Renal cortical epithelial cell (primary cell): ENCODE measurements at regions not wholly inside any gene's neighbourhood (a gene's known extent, or its start where the extent isn't known, plus 50 kb on each side); places are given as distances from the start of the nearest gene placed in this dataset.
"Not testable (repeated sequence)": the region's sequence is repeated elsewhere in the genome, so short reads cannot be mapped to it uniquely, and the experiment has no call there.

Experiments used
- DNase-seq: peaks from one replicate; pipeline ENCODE4 v3.0.0-alpha.2; 2011; ENCODE audit warnings: low read depth

DNA sequence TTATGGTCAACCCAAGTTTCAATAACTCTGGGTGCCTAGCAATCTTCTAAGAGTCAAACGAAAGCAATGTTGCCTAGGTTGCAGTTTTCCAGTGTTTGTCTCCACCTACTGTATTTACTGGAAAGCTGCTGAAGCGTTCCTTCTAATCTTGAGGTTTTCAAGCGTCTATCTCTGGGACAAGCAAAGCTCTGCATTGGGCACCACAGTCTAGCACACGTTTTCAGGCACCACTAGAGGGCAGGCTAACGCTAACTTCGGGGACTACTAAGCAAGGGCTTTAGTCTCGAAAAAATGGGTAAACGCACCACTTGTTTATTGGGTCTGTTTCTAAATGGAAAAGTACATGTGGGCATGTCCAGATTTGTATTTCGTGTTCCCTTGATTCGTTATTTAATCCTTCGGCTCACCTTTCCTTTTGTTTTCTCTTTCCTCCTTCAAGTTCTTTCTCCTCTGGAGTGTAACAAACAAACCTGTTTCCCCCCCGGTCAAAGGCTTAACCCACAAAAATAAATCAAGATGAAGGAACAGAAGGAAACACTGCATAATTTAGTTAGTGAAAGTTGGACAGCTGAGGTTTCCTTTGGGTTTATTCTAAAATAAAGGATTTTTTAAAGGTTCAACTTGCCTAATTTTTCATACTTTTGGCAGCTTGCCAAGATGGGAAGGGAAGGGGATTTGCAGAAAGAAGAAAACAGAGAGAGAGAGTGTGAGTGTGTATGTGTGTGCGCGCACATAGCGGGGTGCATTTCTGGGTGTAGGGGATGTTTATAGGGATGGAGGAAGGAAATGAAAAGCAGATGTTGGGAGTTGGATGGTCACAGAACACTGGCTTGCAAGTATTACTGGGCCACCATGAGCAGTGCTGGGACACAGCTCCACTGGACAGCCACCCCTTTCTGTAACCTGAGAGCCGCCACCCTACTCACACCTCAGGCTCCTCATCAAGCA, 348.3 kb downstream of the GOLGA6L6 start:
- not testable (repeated sequence) for DNase-seq

- not testable (repeated sequence) for DNase-seq
Observed at GRCh38 chr15:20191508-20192125, 350.0 kb downstream of the GOLGA6L6 start.

DNA sequence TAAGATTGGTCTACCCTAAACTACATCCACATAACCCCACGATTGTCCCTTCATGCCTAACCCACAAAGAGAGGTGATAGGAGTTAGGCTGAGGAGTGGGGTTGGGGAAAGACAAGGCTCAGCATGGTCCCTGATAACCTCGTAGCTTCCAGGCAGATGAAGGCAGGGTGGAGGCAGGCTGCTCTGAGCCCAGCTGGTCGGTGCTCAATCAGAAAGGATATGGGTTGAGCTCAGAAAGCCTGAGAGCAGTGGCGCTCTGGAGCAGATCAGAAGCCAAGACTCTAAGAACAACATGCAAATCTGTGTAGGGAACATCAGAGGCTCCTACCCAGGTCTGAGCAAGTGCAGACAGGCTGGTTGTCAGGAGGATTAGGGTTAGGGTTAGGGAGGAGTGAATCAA, 353.0 kb downstream of the GOLGA6L6 start:
- not testable (repeated sequence) for DNase-seq

DNA sequence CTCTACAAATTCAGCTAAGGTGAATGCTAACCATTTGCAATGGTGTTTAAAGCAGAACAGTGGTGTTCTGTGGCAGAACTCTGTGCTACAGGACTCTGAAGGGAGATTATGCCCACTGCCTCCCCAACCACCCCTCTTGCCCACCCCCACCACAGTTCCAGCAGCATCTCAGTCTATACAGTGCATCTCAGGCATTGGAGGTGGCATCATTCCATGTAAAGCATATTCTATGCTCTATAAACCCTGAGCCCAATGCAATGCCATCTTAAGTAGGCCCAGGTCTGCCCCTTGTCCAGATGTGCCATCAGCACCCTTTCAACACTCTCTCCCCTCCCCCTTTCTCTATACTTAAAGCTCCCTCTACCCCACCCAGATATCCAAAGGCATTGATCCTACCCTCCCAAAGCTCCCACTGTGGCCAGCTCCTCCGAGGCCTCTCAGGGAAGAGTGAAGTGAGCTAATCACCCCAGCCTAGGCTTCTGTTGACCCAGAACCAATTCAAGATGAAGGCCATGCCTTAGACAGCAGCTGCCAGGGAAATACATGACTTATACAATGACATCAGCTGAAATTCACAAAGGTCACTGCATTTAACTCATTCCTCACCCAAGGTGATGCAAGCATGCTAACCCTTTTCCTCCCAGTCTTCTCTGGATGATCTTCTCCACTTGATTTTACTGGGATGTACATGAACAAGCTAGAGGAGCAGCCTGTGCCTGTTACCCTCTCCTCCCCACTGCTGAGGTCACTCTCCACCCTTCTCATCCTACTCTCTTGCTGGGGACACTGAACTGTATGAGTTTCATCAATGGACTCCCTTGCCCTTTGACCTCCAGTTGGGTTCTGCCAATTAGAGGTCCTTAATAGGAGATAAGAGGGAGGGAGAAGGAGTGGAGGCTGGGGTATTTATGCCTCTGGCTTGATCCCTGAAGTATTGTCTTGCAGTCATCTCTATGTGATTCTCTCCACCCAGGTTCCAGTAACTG, 353.9 kb downstream of the GOLGA6L6 start:
- not testable (repeated sequence) for DNase-seq

DNA sequence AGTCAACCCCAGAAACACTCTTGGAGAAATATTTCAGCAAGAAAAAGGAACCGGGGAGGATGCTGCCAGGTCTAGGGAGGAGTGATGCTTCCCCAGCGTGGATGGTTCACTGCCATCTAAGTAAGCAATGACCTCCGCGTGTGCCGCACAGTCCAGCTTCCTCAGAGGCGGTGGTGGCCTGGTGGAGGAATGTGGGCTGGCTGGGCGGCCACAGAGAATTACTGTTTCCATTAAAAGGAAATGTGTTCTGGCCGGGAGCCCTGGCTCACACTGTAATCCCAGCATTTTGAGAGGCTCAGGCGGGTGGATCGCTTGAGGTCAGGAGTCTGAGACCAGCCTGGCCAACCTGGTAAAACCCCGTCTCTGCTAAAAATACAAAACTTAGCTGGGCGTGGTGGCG, 356.7 kb downstream of the GOLGA6L6 start:
- DNase-seq: not testable (repeated sequence)

GRCh38 chr15:20168221-20168620, 373.4 kb downstream of the GOLGA6L6 start:
- DNase-seq: not testable (repeated sequence)

GRCh38 chr15:20153528-20153927, 388.1 kb downstream of the GOLGA6L6 start:
- DNase-seq: not testable (repeated sequence)

- not testable (repeated sequence) for DNase-seq
Observed at GRCh38 chr15:20148679-20149078, 392.9 kb downstream of the GOLGA6L6 start.

GRCh38 chr15:20148008-20148407, 393.6 kb downstream of the GOLGA6L6 start:
- not testable (repeated sequence) for DNase-seq

DNA sequence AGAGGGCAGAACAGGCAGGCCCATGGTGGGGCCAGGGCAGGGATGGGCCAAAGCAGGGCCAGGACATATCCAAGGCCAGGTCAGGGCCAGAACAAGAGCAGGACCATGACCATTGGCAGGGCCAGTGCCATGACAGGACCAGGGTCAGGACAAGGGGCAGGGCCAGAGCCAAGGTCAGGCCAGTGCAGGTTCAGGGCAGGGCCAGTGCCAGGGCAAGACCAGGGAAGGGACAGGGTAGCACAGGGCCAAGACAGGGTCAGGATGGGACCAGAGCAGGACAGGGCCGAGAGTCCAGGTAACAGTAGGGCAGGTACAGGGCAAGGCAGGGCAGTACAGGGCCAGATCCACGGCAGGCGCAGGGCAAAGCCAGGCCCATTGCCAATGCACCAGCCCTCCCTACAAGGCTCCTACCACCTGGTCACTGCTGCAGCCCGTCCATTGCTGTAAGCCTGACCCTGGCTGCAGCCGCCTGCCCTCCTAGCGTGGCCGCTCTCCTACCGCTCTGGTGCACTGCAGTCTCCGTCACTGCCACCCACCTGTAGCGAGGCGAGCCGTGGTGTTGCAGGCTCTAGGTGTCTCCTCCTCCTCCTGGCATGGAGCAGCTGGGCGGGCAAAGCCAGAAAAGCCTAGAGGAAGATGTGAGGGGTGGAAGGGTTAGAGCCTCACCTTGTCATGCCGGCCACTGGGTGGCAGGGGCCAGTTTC, 397.1 kb downstream of the GOLGA6L6 start:
- DNase-seq: not testable (repeated sequence)

DNA sequence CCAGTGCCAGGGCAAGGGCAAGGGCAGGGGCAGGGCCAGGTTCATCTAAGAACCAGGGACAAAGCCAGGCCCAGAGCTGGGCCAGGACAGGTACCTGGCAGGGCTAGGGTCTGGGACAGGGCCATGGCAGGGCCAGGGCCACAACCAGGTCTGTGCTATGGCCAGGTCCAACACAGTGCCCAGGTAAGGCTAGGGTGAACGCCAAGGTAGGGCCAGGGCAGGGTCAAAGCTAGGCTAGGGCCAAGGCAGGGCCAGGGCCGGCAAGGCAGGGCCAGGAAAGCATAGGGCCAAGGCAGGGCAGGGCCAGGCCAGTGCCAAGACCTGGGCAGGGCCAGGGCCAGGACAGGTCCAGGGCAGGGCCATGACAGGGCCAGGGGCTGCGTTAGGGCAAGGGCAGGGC, 398.7 kb downstream of the GOLGA6L6 start:
- DNase-seq: not testable (repeated sequence)

DNA sequence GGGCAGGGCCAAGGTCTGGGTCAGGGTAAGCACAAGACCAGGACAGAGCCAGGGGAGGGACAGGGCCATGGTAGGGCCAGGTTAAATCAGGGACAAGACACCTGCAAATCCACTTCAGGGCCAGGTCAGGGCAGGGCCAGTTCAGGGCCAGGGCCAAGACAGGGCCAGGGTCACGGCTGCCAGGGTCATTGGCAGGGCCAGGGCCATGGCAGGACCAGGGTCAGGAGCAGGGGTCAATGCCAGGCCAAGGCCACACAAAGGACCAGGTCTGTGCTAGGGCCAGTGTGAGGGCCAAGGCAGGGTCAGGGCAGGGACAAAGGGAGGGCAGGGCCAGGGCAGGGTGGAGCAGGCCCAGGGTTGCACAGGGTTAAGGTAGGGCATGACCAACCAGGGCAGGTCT, 399.2 kb downstream of the GOLGA6L6 start:
- DNase-seq: not testable (repeated sequence)

- not testable (repeated sequence) for DNase-seq
Observed at GRCh38 chr15:20124668-20125067, 416.9 kb downstream of the GOLGA6L6 start.

GRCh38 chr15:20106026-20106425, 435.6 kb downstream of the GOLGA6L6 start:
- no peak for DNase-seq

GRCh38 chr15:20105011-20105990, 436.3 kb downstream of the GOLGA6L6 start:
- DNase-seq: not testable (repeated sequence)

GRCh38 chr15:20104551-20104950, 437.0 kb downstream of the GOLGA6L6 start:
- DNase-seq: not testable (repeated sequence)

- not testable (repeated sequence) for DNase-seq
Observed at GRCh38 chr15:20102862-20103261, 438.7 kb downstream of the GOLGA6L6 start.

- not testable (repeated sequence) for DNase-seq
Observed at GRCh38 chr15:20102209-20102608, 439.4 kb downstream of the GOLGA6L6 start.

DNA sequence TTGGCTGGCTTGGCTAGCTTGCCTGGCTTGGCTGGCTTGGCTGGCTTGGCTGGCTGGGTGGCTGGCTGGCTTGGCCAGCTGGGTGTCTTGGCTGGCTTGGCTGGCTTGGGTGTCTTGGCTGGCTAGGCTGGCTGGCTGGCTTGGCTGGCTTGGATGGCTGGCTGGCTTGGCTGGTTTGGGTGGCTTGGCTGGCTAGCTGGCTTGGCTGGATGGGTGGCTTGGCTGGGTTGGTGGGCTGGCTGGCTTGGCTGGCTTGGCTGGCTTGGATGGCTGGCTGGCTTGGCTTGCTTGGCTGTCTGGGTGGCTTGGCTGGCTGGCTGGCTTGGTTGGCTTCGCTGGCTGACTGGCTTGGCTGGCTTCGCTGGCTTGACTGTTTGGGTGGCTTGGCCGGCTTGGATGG, 440.3 kb downstream of the GOLGA6L6 start:
- not testable (repeated sequence) for DNase-seq
